Upper lobe of left lung (tissue), 6 donors: ENCODE measurements at regions not wholly inside any gene's neighbourhood (a gene's known extent, or its start where the extent isn't known, plus 50 kb on each side); places are given as distances from the start of the nearest gene placed in this dataset.

Source experiments
- ATAC-seq, 2 donors: fragments of 200-7000 bp; cut with Tn5 transposase; one replicate each; pipeline ENCODE4 v1.9.1; 2022; ENCODE audit warnings: mild to moderate bottlenecking in 2 of 2, moderate library complexity in 2 of 2; ENCODE audit not compliant: low FRiP score in 2 of 2
- DNase-seq, 2 donors: peaks; one replicate each; pipeline ENCODE4 v3.0.0-alpha.2; 2019 to 2020
- H3K27ac ChIP-seq, 4 donors: fragments of 200-600 bp; sonication (generic); one replicate each; pipeline ENCODE4 v1.5.1; 2016 to 2019
- H3K27me3 ChIP-seq, 4 donors: fragments of 200-600 bp; sonication (generic); one replicate each; pipeline ENCODE4 v1.5.1; 2017 to 2019
- H3K36me3 ChIP-seq, 4 donors: fragments of 200-600 bp; sonication (generic); one replicate each; pipeline ENCODE4 v1.5.1; 2016 to 2019
- H3K4me1 ChIP-seq, 4 donors: fragments of 200-600 bp; sonication (generic); one replicate each; pipeline ENCODE4 v1.5.1; 2018 to 2019
- H3K4me3 ChIP-seq, 4 donors: fragments of 200-600 bp; sonication (generic); one replicate each; pipeline ENCODE4 v1.5.1; 2017 to 2019; ENCODE audit warnings: mild to moderate bottlenecking in 2 of 4, moderate library complexity in 1 of 4
- H3K9me3 ChIP-seq, 4 donors: fragments of 200-600 bp; sonication (generic); one replicate each; pipeline ENCODE4 v1.5.1; 2018 to 2019
- CTCF ChIP-seq, 6 experiments: fragments of 450-650 bp in 4 of 6; fragments of 200-600 bp in 2 of 6; sonication (generic) in 2 of 6; IDR thresholded peaks; one replicate each; pipeline ENCODE4 v1.5.1; 2016 to 2019; ENCODE audit warnings: antibody characterized with exemption in 6 of 6
- EP300 ChIP-seq, 4 donors: sonication (generic); formaldehyde crosslinking; IDR thresholded peaks; one replicate each; pipeline ENCODE4 v1.5.1; 2017; ENCODE audit warnings: antibody characterized with exemption in 4 of 4, control low read depth in 2 of 4
- POLR2A ChIP-seq, 4 donors: fragments of 450-650 bp; IDR thresholded peaks; one replicate each; pipeline ENCODE4 v1.5.1; 2016 to 2017; ENCODE audit warnings: antibody characterized with exemption in 4 of 4, mild to moderate bottlenecking in 2 of 4
- POLR2AphosphoS5 ChIP-seq, 2 donors: sonication (generic); formaldehyde crosslinking; IDR thresholded peaks; one replicate each; pipeline ENCODE4 v1.5.1; 2017; ENCODE audit warnings: antibody characterized with exemption in 2 of 2
- WGBS, 2 donors: methylation state at CpG; one replicate each; pipeline ENCODE4 v1.1.5; 2017 to 2018; 5-methylcytosine and 5-hydroxymethylcytosine counted together
- donor health status: DM: no; HTN: no; CAD: no; lungs with moderate emphysema.
- donor health status: DM: no; HTN: yes; CAD: no; lungs with severe emphysema.

GRCh38 chr20:1810572-1810925, 84.7 kb upstream of the SIRPA start:
- H3K36me3 ChIP-seq = no peaks in the 10 kb centered on the region
- WGBS, 2 donors = 77 to 78% methylated on average over 5 of the region's 5 CpGs
- H3K27ac ChIP-seq = peak overlapping the region; percentile 69 to 80 (median 76)
- no peaks in the 10 kb centered on the region for H3K9me3 ChIP-seq
- H3K4me3 ChIP-seq = no peak overlapping the region
- DNase-seq (no peak), ATAC-seq (no peak)
- H3K4me1 ChIP-seq = peaks cover 24 to 41% (median 33%) of the 10 kb centered on the region in 4 donors
- no peaks in the 10 kb centered on the region for H3K27me3 ChIP-seq
- TF ChIP-seq CTCF (IDR thresholded peaks at IDR 0.05) (no peak), EP300 (IDR thresholded peaks at IDR 0.05) (no peak), POLR2AphosphoS5 (IDR thresholded peaks at IDR 0.05) (no peak), POLR2A (IDR thresholded peaks at IDR 0.05) (no peak)

GRCh38 chr20:1809611-1810510, 85.3 kb upstream of the SIRPA start:
- H3K9me3 ChIP-seq = no peaks in the 10 kb centered on the region
- H3K4me1 ChIP-seq = peaks cover 24 to 43% (median 33%) of the 10 kb centered on the region in 4 donors
- DNase-seq = no peak
- no peaks in the 10 kb centered on the region for H3K27me3 ChIP-seq
- H3K36me3 ChIP-seq = no peaks in the 10 kb centered on the region
- H3K27ac ChIP-seq = peak overlapping the region in 3 of 4 donors; percentile 73 to 80 (median 79)
- no peak for ATAC-seq
- TF ChIP-seq CTCF (IDR thresholded peaks at IDR 0.05) = no peak
- TF ChIP-seq POLR2A (IDR thresholded peaks at IDR 0.05) = no peak
- TF ChIP-seq POLR2AphosphoS5 (IDR thresholded peaks at IDR 0.05) = no peak
- no peak for TF ChIP-seq EP300 (IDR thresholded peaks at IDR 0.05)
- no peak overlapping the region for H3K4me3 ChIP-seq
- 85 to 91% methylated on average over 10 of the region's 10 CpGs for WGBS, 2 donors

GRCh38 chr20:1809131-1809572, 86.1 kb upstream of the SIRPA start:
- no peak for TF ChIP-seq POLR2AphosphoS5 (IDR thresholded peaks at IDR 0.05)
- no peak for TF ChIP-seq POLR2A (IDR thresholded peaks at IDR 0.05)
- TF ChIP-seq CTCF (IDR thresholded peaks at IDR 0.05) = no peak
- no peak for TF ChIP-seq EP300 (IDR thresholded peaks at IDR 0.05)
- H3K27ac ChIP-seq = no peak overlapping the region
- H3K9me3 ChIP-seq = no peaks in the 10 kb centered on the region
- ATAC-seq (no peak), DNase-seq (no peak)
- H3K4me1 ChIP-seq = peaks cover 24 to 48% (median 35%) of the 10 kb centered on the region in 4 donors
- WGBS, 2 donors = 58 to 71% methylated on average over 2 of the region's 2 CpGs
- no peaks in the 10 kb centered on the region for H3K36me3 ChIP-seq
- no peaks in the 10 kb centered on the region for H3K27me3 ChIP-seq
- H3K4me3 ChIP-seq = no peak overlapping the region

- H3K36me3 ChIP-seq = no peaks in the 10 kb centered on the region
- ATAC-seq (no peak), DNase-seq (no peak)
- 76 to 84% methylated on average over 6 of the region's 6 CpGs for WGBS, 2 donors
- H3K27ac ChIP-seq = no peak overlapping the region
- no peak for TF ChIP-seq EP300 (IDR thresholded peaks at IDR 0.05)
- no peak for TF ChIP-seq POLR2AphosphoS5 (IDR thresholded peaks at IDR 0.05)
- no peak for TF ChIP-seq POLR2A (IDR thresholded peaks at IDR 0.05)
- TF ChIP-seq CTCF (IDR thresholded peaks at IDR 0.05) = no peak
- H3K27me3 ChIP-seq = peaks cover 0 to 4% (median 0%) of the 10 kb centered on the region in 4 donors
- no peak overlapping the region for H3K4me3 ChIP-seq
- H3K9me3 ChIP-seq = no peaks in the 10 kb centered on the region
- peaks cover 32 to 48% (median 38%) of the 10 kb centered on the region in 4 donors for H3K4me1 ChIP-seq
These were observed 87.1 kb upstream of the SIRPA start for GRCh38 chr20:1808101-1808500.
